ENCODE measurements at regions not wholly inside any gene's neighbourhood (a gene's known extent, or its start where the extent isn't known, plus 50 kb on each side); places are given as distances from the start of the nearest gene placed in this dataset.
"Not testable (repeated sequence)": the region's sequence is repeated elsewhere in the genome, so short reads cannot be mapped to it uniquely, and the experiment has no call there.

GRCh38 chr15:26073430-26074333, 210.6 kb upstream of the ATP10A start:
- DNase-seq (ENCODE audit: low spot score) = no peak

- DNase-seq (ENCODE audit: low spot score) = no peak
Observed at GRCh38 chr15:26070095-26070532, 207.0 kb upstream of the ATP10A start.

- DNase-seq (ENCODE audit: low spot score) = no peak
Observed at GRCh38 chr15:26069231-26069641, 206.1 kb upstream of the ATP10A start.

DNA sequence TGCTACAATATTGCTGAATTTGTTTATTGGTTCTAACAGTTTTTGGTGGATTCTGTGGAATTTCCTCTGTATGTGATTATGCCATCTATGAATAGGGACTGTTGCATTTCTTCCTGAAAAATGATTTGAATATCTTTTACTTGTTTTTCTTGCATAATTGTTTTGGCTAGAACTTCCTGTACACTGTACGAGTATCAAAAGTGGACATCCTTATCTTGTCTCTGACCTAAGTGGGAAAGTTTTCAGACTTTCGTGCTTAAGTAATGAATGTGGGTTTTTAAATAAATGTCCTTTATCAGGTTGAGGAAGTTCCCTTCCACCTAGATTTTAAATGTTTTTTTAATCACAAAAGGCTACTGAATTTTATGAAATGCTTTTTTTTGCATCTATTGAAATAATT, 203.8 kb upstream of the ATP10A start:
- DNase-seq (ENCODE audit: low spot score) = no peak

DNA sequence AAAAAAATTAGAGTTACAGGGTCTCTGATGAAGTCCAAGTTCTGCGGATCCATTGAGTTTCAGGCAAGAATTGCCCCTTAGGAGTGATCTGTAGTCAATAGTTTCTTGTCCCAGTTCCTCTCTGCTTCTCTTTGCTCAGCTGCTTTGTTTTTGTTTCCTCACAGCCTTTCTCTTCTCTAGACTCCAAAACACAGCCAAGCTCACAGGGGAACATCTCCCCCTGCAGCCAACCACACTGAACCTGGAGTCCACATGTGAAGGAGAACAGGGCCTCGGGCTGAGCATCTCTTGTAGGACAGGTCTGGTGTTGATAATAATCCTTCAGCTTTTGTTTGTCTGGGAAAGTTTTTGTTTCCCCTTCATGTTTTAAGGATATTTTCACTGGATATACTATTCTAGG, 202.6 kb upstream of the ATP10A start:
- DNase-seq (ENCODE audit: low spot score) = no peak

DNA sequence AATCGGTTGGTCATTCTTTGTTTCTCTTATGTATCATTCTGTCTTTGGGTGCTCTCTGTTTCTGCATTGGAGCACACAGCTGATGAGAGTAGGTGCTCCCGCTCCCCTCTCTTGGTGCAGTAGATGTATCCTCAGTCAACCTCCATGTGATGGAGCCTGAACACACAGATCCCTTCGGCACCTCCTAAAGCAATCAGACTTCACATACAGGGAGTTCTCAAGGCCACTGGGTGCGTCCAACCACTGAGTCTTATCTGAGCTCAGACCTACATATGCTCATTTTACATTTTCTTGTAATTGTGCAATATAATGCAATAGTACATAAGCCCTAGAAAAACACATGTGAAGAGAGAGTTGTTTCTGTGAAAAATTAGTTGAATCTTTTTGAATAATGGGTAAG, 198.1 kb upstream of the ATP10A start:
- DNase-seq (ENCODE audit: low spot score) = no peak

DNA sequence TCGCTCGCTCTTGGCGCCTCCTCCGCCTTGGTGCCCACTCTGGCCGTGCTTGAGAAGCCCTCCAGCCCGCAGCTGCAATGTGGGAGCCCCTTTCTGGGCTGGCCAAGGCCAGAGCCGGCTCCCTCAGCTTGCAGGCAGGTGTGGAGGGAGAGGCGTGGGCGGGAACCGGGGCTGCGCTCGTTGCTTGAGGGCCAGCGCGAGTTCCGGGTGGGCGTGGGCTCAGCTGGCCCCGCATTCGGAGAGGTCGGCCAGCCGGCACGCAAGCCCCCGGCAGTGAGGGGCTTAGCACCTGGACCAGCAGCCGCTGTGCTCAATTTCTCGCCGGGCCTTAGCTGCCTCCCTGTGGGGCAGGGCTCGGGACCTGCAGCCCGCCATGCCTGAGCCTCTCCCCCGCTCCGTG, 193.6 kb upstream of the ATP10A start:
- DNase-seq (ENCODE audit: low spot score) = not testable (repeated sequence)

DNA sequence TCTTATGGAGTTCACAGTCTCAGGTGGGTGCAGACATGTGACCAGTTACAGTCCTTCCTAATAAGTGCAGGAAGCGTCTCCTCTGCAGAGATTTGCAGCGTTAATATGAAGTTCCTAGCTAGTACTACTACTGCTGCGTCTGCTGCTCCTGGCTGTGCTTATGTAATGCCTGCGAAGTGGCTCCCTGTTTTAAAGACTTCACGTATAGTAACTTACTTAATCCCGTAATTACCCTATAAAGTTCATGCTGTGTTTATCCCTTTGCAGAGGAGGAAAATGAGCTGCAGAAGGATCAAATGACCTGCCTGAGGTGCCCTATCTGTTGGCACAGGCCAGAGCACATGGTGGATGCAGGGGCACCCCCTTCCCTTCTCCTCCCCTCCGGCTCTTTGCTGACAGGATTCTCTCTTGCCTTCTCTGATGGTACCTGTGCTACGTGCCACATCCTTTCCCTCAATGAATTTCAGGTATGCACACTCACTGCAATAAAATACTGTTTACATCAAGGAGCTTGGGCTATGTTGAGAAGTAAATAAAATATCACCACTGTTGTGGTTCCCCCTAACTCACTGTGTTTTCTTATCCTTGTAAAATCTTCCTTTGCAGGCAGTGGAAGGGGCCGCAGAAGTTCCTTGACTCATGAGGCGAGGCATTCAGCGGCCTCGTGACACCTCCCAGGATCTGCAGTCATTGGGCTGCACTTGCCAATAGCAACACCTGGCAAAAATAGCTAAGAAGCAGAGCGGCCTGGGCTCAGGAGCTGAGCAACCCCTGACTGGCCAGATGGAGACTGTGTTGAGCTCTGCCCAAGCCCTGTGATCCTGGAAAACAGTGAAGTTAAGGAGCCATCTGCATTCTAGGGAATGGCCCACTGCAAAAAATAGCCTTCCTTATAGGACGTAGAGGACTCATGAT, 188.9 kb upstream of the ATP10A start:
- DNase-seq (ENCODE audit: low spot score) = no peak

- no peak for DNase-seq (ENCODE audit: low spot score)
Observed at GRCh38 chr15:26050984-26051383, 187.9 kb upstream of the ATP10A start.

- no peak for DNase-seq (ENCODE audit: low spot score)
Observed at GRCh38 chr15:26049900-26050657, 187.0 kb upstream of the ATP10A start.

GRCh38 chr15:26048669-26049068, 185.5 kb upstream of the ATP10A start:
- DNase-seq (ENCODE audit: low spot score) = no peak

GRCh38 chr15:26045516-26045915, 182.4 kb upstream of the ATP10A start:
- no peak for DNase-seq (ENCODE audit: low spot score)

- no peak for DNase-seq (ENCODE audit: low spot score)
Observed at GRCh38 chr15:26043018-26043417, 179.9 kb upstream of the ATP10A start.

DNA sequence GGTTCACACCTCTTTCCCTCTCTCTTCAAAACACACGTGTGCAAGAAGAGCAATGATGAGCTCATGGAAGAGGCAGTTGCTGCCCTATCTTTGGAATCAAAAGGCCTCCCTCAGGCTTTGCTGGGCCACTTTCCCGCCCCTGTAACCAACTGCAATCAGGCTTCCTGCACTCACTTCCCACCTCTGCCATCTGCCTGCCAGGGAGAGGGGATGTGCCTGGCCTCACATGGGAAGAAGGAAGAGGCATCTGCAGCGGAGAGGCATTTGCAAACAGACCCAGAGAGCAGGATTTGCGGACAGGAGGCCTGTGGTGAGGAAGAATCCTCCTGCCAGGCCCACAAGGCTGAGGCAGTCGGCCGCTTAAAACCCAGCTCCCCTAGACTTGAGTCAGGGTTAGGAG, 175.6 kb upstream of the ATP10A start:
- DNase-seq (ENCODE audit: low spot score) = no peak

DNA sequence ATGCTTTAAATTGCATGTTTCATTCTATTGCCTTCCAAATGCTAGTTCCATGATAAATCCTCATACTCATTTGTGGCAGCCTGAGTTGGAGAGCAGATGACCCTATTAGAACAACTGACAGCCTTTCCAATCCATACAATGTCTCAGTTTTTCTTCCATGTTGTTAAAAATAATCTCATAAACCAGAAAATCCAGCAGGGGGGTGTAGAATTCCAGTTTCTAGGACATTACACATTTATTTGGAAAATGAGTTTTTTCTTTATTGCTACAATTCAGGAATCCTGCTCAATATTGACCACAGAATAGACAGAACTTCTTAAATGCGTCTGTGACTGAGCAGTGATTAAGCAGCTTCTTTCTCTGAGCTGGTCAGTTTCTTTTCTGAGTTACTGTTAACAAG, 174.2 kb upstream of the ATP10A start:
- no peak for DNase-seq (ENCODE audit: low spot score)

DNA sequence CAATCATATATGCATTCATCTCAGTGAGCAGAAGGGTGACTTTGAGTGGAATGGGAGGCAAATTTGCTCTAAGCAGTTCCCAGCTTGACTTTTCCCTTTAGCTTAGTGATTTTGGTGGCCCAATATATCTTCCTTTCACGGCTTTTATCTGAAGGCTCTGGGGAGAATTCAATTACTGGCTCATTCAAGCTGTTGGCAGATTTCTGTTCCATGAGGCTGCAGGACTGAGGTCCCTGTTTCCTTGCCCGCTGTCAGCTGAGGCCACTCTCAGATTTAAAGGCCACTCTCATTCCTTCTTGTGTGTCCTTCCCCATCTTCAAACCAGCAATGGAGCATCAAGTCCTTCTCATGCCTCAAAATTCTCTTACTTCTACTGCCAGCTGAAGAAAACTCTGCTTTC, 170.4 kb upstream of the ATP10A start:
- DNase-seq (ENCODE audit: low spot score) = no peak

- no peak for DNase-seq (ENCODE audit: low spot score)
Observed at GRCh38 chr15:26032162-26032846, 169.2 kb upstream of the ATP10A start.

DNA sequence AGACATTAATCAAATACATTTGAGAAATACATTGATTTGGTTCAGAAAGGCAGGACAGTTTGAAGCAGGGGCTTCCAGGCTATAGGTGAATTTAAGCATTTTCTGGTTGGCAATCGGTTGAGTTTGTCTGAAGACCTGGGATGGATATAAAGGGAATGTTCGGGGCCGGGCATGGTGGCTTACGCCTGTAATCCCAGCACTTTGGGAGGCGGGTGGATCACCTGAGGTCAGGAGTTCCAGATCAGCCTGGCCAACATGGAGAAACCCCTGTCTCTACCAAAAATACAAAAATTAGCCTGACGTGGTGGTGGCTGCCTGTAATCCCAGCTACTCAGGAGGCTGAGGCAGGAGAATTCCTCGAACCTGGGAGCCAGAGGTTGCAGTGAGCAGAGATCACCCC, 166.5 kb upstream of the ATP10A start:
- not testable (repeated sequence) for DNase-seq (ENCODE audit: low spot score)

DNA sequence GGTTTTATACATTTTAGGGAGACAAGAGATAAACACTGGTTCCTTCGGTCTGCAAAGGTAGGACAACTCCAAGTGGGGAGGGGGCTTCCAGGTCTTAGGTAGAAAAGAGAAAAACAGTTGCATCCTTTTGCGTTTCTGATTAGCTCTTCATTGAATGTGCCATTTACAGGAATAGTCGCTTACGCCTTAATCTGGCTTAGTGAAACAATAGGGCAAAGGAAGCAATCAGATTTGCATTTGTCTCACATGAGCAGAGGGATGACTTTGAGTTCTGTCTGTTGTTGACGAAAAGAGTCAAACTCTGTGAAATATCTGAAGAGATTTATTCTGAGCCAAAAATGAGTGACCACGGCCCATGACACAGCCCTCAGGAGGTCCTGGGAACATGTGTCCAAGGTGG, 166.0 kb upstream of the ATP10A start:
- no peak for DNase-seq (ENCODE audit: low spot score)

DNA sequence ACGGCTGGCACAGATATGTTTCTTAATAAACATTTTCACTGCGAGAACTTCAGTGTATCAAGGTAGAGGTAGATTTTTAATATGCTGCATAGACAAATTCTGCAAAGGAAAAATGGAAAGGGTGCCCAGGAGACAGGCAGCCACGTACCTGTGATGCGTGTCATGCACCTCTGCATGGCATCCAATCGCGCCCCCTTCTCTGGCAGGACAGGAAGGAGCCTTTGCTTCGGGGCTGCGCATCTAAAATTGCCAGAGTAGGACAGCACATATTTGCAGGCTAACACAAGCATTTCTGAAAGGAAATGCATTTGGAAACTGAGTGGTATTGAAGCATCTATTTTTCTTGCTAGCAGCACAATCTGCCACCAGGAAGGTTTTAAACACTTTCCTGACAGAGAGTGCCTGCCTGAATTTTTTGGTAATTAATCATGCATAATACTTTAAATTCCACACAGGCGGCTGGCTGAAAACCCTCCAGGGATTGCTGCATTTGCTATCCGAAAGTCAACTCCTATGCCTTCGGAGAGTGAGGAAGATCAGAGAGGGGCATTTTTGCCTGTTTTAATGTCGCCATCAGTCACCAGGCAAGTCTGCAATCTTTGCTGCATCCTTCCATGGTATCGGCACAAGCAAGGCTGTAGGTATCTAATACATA, 165.1 kb upstream of the ATP10A start:
- no peak for DNase-seq (ENCODE audit: low spot score)

GRCh38 chr15:26026671-26027070, 163.5 kb upstream of the ATP10A start:
- DNase-seq (ENCODE audit: low spot score) = not testable (repeated sequence)
